ENCODE measurements at regions not wholly inside any gene's neighbourhood (a gene's known extent, or its start where the extent isn't known, plus 50 kb on each side); places are given as distances from the start of the nearest gene placed in this dataset.

DNA sequence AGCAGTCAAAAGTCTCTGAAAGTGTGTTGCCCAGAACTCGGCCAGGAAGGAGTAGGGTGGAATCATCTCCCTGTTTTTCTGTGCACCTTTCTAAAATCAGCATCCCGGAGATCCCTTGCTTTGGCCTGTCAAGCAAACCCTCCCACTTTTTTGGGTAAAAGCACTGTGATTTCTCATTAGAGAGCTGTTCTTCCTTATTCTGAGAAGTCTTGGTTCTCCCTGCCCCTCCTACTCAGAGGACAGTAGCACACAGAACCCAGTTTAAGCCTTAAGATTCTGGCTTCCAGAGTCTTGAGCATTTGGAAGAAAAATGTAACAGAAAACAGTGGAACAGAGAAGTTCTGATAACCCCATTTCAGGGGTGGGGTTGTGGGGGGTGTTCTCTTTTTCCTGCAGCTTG, 52.6 kb upstream of the KATNAL1 start:
- no peak overlapping the region for H3K27ac Mint-ChIP-seq (ENCODE audit: unreplicated experiment)
- DNase-seq, result no peak
- ChIA-PET POLR2A (no interaction called here), CTCF (no interaction called here)
- no peaks in the 10 kb centered on the region for H3K36me3 Mint-ChIP-seq (ENCODE audit: insufficient read depth, unreplicated experiment)
- Histone ChIP-seq H3K27me3 (replicated peaks; ENCODE audit: control insufficient read depth, insufficient read depth, low read length) (no peaks in the 10 kb centered on the region), H3K4me3 (ENCODE audit: low read depth, low read length) (no peak overlapping the region), H3K36me3 (ENCODE audit: control insufficient read depth, insufficient read depth, low read length) (no peaks in the 10 kb centered on the region), H3K4me1 (peaks cover 15% of the 10 kb centered on the region), H3K9me3 (no peaks in the 10 kb centered on the region)
- no peaks in the 10 kb centered on the region for H3K4me1 Mint-ChIP-seq (ENCODE audit: low read depth, unreplicated experiment)
- H3K27me3 Mint-ChIP-seq (ENCODE audit: insufficient read depth, unreplicated experiment), result no peaks in the 10 kb centered on the region
- intact Hi-C loops (cut with micrococcal nuclease; ENCODE audit: unreplicated experiment), result no loop called here
- H3K4me3 Mint-ChIP-seq (ENCODE audit: unreplicated experiment), result no peak overlapping the region
- H3K9me3 Mint-ChIP-seq (ENCODE audit: unreplicated experiment), result no peaks in the 10 kb centered on the region
- TF ChIP-seq, protein P1, sequence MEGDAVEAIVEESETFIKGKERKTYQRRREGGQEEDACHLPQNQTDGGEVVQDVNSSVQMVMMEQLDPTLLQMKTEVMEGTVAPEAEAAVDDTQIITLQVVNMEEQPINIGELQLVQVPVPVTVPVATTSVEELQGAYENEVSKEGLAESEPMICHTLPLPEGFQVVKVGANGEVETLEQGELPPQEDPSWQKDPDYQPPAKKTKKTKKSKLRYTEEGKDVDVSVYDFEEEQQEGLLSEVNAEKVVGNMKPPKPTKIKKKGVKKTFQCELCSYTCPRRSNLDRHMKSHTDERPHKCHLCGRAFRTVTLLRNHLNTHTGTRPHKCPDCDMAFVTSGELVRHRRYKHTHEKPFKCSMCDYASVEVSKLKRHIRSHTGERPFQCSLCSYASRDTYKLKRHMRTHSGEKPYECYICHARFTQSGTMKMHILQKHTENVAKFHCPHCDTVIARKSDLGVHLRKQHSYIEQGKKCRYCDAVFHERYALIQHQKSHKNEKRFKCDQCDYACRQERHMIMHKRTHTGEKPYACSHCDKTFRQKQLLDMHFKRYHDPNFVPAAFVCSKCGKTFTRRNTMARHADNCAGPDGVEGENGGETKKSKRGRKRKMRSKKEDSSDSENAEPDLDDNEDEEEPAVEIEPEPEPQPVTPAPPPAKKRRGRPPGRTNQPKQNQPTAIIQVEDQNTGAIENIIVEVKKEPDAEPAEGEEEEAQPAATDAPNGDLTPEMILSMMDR (IDR thresholded peaks at IDR 0.05; ENCODE audit: insufficient read depth in 1 of 2, low read depth in 1 of 2, low read length in 1 of 2, severe bottlenecking in 1 of 2, unreplicated experiment in 1 of 2), result no peak
- BruUV-seq (replicated peaks), result no TSS peak

DNA sequence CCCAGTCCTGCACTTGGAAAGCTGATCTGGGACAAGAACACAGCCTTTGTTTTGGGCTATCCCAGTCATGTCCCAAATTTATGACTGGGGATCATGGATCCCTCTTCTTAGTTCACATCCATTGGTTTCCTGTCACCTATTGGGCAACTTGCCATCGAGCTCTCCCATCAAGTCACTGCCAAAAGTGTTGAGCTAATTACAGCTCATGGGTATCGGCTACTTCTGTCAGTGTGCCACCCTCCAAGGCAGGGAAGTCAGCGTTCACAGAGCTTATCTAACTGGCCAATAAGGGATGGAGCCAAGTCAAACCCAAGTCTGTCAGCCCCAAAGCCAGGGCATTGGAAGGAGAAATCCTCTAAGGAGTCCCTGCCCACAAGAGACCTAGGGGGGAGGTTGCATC, 53.2 kb upstream of the KATNAL1 start:
- no peak overlapping the region for H3K27ac Mint-ChIP-seq (ENCODE audit: unreplicated experiment)
- no peaks in the 10 kb centered on the region for H3K36me3 Mint-ChIP-seq (ENCODE audit: insufficient read depth, unreplicated experiment)
- Histone ChIP-seq H3K4me3 (ENCODE audit: low read depth, low read length) (no peak overlapping the region), H3K27me3 (replicated peaks; ENCODE audit: control insufficient read depth, insufficient read depth, low read length) (no peaks in the 10 kb centered on the region), H3K4me1 (peaks cover 12% of the 10 kb centered on the region), H3K36me3 (ENCODE audit: control insufficient read depth, insufficient read depth, low read length) (no peaks in the 10 kb centered on the region), H3K9me3 (no peaks in the 10 kb centered on the region)
- no peak overlapping the region for H3K4me3 Mint-ChIP-seq (ENCODE audit: unreplicated experiment)
- H3K4me1 Mint-ChIP-seq (ENCODE audit: low read depth, unreplicated experiment), result no peaks in the 10 kb centered on the region
- intact Hi-C loops (cut with micrococcal nuclease; ENCODE audit: unreplicated experiment), result no loop called here
- H3K9me3 Mint-ChIP-seq (ENCODE audit: unreplicated experiment), result no peaks in the 10 kb centered on the region
- ChIA-PET CTCF (no interaction called here), POLR2A (no interaction called here)
- BruUV-seq (replicated peaks), result no TSS peak
- TF ChIP-seq, protein P1 (IDR thresholded peaks at IDR 0.05; ENCODE audit: insufficient read depth in 1 of 2, low read depth in 1 of 2, low read length in 1 of 2, severe bottlenecking in 1 of 2, unreplicated experiment in 1 of 2), result no peak
- H3K27me3 Mint-ChIP-seq (ENCODE audit: insufficient read depth, unreplicated experiment), result no peaks in the 10 kb centered on the region
- DNase-seq, result no peak

DNA sequence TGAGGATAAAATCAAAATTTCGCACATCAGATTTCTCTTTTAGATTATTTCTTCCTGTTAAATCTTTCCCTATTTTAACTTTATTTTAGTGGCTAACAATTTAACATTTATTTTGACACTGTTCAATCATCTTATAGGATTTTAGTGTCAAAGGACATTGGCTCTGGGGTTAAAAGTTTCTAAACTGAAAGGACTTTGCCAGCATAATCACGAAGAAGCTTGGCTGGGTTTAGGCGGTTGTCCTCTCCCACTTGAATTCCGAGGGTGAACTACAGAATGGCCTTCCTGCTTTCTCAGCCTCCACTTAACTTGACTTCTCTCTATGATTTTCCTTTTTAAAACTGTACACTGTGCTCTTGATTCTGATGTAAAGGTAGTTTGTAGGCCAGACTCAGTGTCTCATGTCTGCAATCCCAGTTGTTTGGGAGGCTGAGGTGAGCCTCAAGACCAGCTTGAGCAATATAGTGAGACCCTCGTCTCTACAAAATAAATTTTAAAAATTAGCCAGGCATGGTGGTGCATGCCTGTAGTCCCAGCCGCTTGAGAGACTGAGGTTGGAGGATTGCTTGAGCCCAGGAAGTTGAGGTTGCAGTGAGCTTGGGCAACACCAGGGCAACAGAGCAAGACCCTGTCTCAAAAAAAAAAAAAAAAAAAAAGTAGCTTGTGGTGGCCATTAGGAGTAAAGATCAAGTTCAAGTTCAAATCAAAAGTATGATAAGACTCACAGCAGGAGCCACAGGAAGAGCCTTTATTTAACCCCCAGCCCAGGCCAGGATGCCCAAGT, 54.8 kb upstream of the KATNAL1 start:
- DNase-seq, result no peak
- ChIA-PET POLR2A (no interaction called here), CTCF (interaction anchor here (0.6 to 1.1 kb wide), 2 partner anchors 9 to 10 kb away, joined by 4 read pairs; no protein-coding TSS in a partner anchor)
- intact Hi-C loops (cut with micrococcal nuclease; ENCODE audit: unreplicated experiment), result no loop called here
- H3K9me3 Mint-ChIP-seq (ENCODE audit: unreplicated experiment), result no peaks in the 10 kb centered on the region
- TF ChIP-seq, protein P1 (IDR thresholded peaks at IDR 0.05; ENCODE audit: insufficient read depth in 1 of 2, low read depth in 1 of 2, low read length in 1 of 2, severe bottlenecking in 1 of 2, unreplicated experiment in 1 of 2), result no peak
- no peaks in the 10 kb centered on the region for H3K4me1 Mint-ChIP-seq (ENCODE audit: low read depth, unreplicated experiment)
- no peak overlapping the region for H3K27ac Mint-ChIP-seq (ENCODE audit: unreplicated experiment)
- BruUV-seq (replicated peaks), result no TSS peak
- Histone ChIP-seq H3K36me3 (ENCODE audit: control insufficient read depth, insufficient read depth, low read length) (no peaks in the 10 kb centered on the region), H3K4me1 (peaks cover 12% of the 10 kb centered on the region), H3K27me3 (replicated peaks; ENCODE audit: control insufficient read depth, insufficient read depth, low read length) (no peaks in the 10 kb centered on the region), H3K9me3 (no peaks in the 10 kb centered on the region), H3K4me3 (ENCODE audit: low read depth, low read length) (no peak overlapping the region)
- no peak overlapping the region for H3K4me3 Mint-ChIP-seq (ENCODE audit: unreplicated experiment)
- H3K27me3 Mint-ChIP-seq (ENCODE audit: insufficient read depth, unreplicated experiment), result no peaks in the 10 kb centered on the region
- H3K36me3 Mint-ChIP-seq (ENCODE audit: insufficient read depth, unreplicated experiment), result no peaks in the 10 kb centered on the region
